GM12874 (cell line): ENCODE measurements at regions not wholly inside any gene's neighbourhood (a gene's known extent, or its start where the extent isn't known, plus 50 kb on each side); places are given as distances from the start of the nearest gene placed in this dataset.

Experiments
- CTCF ChIP-seq: IDR thresholded peaks from 2 replicates; pipeline ENCODE4 v1.5.1; 2011; ENCODE audit warnings: low read depth, mild to moderate bottlenecking, control low read depth, low read length, moderate library complexity; ENCODE audit not compliant: insufficient read depth

- no peak for TF ChIP-seq CTCF
These were observed 369.0 kb upstream of the CWC22 start for GRCh38 chr2:180376066-180376465.

GRCh38 chr2:180374502-180375281, 367.6 kb upstream of the CWC22 start:
- no peak for TF ChIP-seq CTCF

- no peak for TF ChIP-seq CTCF
These were observed 363.6 kb upstream of the CWC22 start for GRCh38 chr2:180370511-180371205.

GRCh38 chr2:180368881-180369280, 361.8 kb upstream of the CWC22 start:
- TF ChIP-seq CTCF: no peak

- TF ChIP-seq CTCF: no peak
These were observed 360.7 kb upstream of the CWC22 start for GRCh38 chr2:180367815-180368214.

GRCh38 chr2:180366481-180366880, 359.4 kb upstream of the CWC22 start:
- TF ChIP-seq CTCF: no peak

- TF ChIP-seq CTCF: no peak
These were observed 357.6 kb upstream of the CWC22 start for GRCh38 chr2:180364719-180365118.
